Neural progenitor cell (in vitro differentiated cells): ENCODE measurements at regions not wholly inside any gene's neighbourhood (a gene's known extent, or its start where the extent isn't known, plus 50 kb on each side); places are given as distances from the start of the nearest gene placed in this dataset.

Source experiments
- DNase-seq: peaks from one replicate; pipeline ENCODE4 v3.0.0-alpha.2; 2016; ENCODE audit warnings: low spot score
- H2AFZ ChIP-seq: fragments of 200-600 bp; sonication (generic); replicated peaks from 2 replicates; pipeline ENCODE4 v1.6.1; 2016; ENCODE audit warnings: antibody characterized with exemption
- H3F3A ChIP-seq: fragments of 200-600 bp; sonication (generic); 2 replicates; pipeline ENCODE4 v1.6.1; 2016; ENCODE audit warnings: antibody characterized with exemption, low read depth
- H3K27ac ChIP-seq: fragments of 200-600 bp; sonication (generic); 2 replicates; pipeline ENCODE4 v1.5.1; 2016; ENCODE audit warnings: mild to moderate bottlenecking
- H3K27me3 ChIP-seq: fragments of 200-600 bp; sonication (generic); 2 replicates; pipeline ENCODE4 v1.6.1; 2016; ENCODE audit warnings: mild to moderate bottlenecking, moderate library complexity
- H3K36me3 ChIP-seq: fragments of 200-600 bp; sonication (generic); 2 replicates; pipeline ENCODE4 v1.5.1; 2016
- H3K4me1 ChIP-seq: fragments of 200-600 bp; sonication (generic); 2 replicates; pipeline ENCODE4 v1.6.1; 2016; ENCODE audit warnings: mixed run types
- H3K4me2 ChIP-seq: fragments of 200-600 bp; sonication (generic); 2 replicates; pipeline ENCODE4 v1.6.1; 2016
- H3K4me3 ChIP-seq: fragments of 200-600 bp; sonication (generic); 2 replicates; pipeline ENCODE4 v1.5.1; 2016
- H3K79me2 ChIP-seq: fragments of 200-600 bp; sonication (generic); 2 replicates; pipeline ENCODE4 v1.6.1; 2016; ENCODE audit warnings: low read depth
- H3K9ac ChIP-seq: fragments of 200-600 bp; sonication (generic); 2 replicates; pipeline ENCODE4 v1.6.1; 2016
- H3K9me3 ChIP-seq: fragments of 200-600 bp; sonication (generic); 2 replicates; pipeline ENCODE4 v1.5.1; 2016; ENCODE audit warnings: low read depth
- H4K20me1 ChIP-seq: fragments of 200-600 bp; sonication (generic); 2 replicates; pipeline ENCODE4 v1.6.1; 2016; ENCODE audit warnings: low read depth
- H3K27ac Mint-ChIP-seq: 3 replicates; pipeline ENCODE4 v1.8.0; 2021; ENCODE audit warnings: mixed read lengths
- H3K27me3 Mint-ChIP-seq: 2 replicates; pipeline ENCODE4 v1.8.0; 2022; ENCODE audit warnings: low read depth, mild to moderate bottlenecking, inconsistent platforms, moderate library complexity, mixed read lengths; ENCODE audit not compliant: insufficient read depth
- H3K36me3 Mint-ChIP-seq: 3 replicates; pipeline ENCODE4 v1.8.0; 2021; ENCODE audit warnings: mixed read lengths
- H3K4me1 Mint-ChIP-seq: 3 replicates; pipeline ENCODE4 v1.8.0; 2021; ENCODE audit warnings: mixed read lengths
- H3K4me3 Mint-ChIP-seq: 3 replicates; pipeline ENCODE4 v1.8.0; 2021; ENCODE audit warnings: mild to moderate bottlenecking, moderate library complexity, mixed read lengths
- H3K9me3 Mint-ChIP-seq: 3 replicates; pipeline ENCODE4 v1.8.0; 2020; ENCODE audit warnings: mixed read lengths
- EZH2 ChIP-seq: fragments of 200-600 bp; sonication (generic); IDR thresholded peaks from 2 replicates; pipeline ENCODE4 v1.6.1; 2017; ENCODE audit warnings: antibody characterized with exemption, mild to moderate bottlenecking, moderate library complexity
- EZH2phosphoT487 ChIP-seq: fragments of 200-600 bp; sonication (generic); IDR thresholded peaks from 2 replicates; pipeline ENCODE4 v1.6.1; 2017; ENCODE audit warnings: antibody characterized with exemption
- TF ChIP-seq, protein P1 (sequence below): fragments of 200-600 bp; sonication (generic); IDR thresholded peaks from 2 replicates; pipeline ENCODE4 v1.5.1; 2017; ENCODE audit warnings: antibody characterized with exemption, mild to moderate bottlenecking

- H2AFZ ChIP-seq: no peak overlapping the region
- TF ChIP-seq EZH2 (no peak), EZH2phosphoT487 (no peak)
- TF ChIP-seq, protein P1, sequence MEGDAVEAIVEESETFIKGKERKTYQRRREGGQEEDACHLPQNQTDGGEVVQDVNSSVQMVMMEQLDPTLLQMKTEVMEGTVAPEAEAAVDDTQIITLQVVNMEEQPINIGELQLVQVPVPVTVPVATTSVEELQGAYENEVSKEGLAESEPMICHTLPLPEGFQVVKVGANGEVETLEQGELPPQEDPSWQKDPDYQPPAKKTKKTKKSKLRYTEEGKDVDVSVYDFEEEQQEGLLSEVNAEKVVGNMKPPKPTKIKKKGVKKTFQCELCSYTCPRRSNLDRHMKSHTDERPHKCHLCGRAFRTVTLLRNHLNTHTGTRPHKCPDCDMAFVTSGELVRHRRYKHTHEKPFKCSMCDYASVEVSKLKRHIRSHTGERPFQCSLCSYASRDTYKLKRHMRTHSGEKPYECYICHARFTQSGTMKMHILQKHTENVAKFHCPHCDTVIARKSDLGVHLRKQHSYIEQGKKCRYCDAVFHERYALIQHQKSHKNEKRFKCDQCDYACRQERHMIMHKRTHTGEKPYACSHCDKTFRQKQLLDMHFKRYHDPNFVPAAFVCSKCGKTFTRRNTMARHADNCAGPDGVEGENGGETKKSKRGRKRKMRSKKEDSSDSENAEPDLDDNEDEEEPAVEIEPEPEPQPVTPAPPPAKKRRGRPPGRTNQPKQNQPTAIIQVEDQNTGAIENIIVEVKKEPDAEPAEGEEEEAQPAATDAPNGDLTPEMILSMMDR: no peak
- no peak overlapping the region for H3K4me2 ChIP-seq
- H3K9ac ChIP-seq: no peak overlapping the region
- no peak overlapping the region for H3K4me3 ChIP-seq
- H3F3A ChIP-seq: peaks cover 5% of the 10 kb centered on the region
- Mint-ChIP-seq H3K27me3 (peaks cover 7% of the 10 kb centered on the region), H3K9me3 (no peaks in the 10 kb centered on the region), H3K27ac (no peak overlapping the region), H3K4me1 (peaks cover 39% of the 10 kb centered on the region), H3K4me3 (no peak overlapping the region), H3K36me3 (no peaks in the 10 kb centered on the region)
- H3K27ac ChIP-seq: no peak overlapping the region
- H3K79me2 ChIP-seq: no peaks in the 10 kb centered on the region
- no peaks in the 10 kb centered on the region for H4K20me1 ChIP-seq
- H3K36me3 ChIP-seq: no peaks in the 10 kb centered on the region
- DNase-seq: no peak
- H3K27me3 ChIP-seq: no peaks in the 10 kb centered on the region
- no peaks in the 10 kb centered on the region for H3K9me3 ChIP-seq
- peaks cover 5% of the 10 kb centered on the region for H3K4me1 ChIP-seq
Measured at GRCh38 chr2:43076676-43077075, 149.7 kb downstream of the ZFP36L2 start.

- H3K4me1 ChIP-seq: peaks cover 12% of the 10 kb centered on the region
- H3K4me3 ChIP-seq: no peak overlapping the region
- Mint-ChIP-seq H3K4me3 (no peak overlapping the region), H3K36me3 (no peaks in the 10 kb centered on the region), H3K27ac (peak overlapping the region; percentile 21), H3K9me3 (no peaks in the 10 kb centered on the region), H3K4me1 (peaks cover 42% of the 10 kb centered on the region), H3K27me3 (peaks cover 7% of the 10 kb centered on the region)
- DNase-seq: no peak
- H3K27me3 ChIP-seq: no peaks in the 10 kb centered on the region
- no peaks in the 10 kb centered on the region for H3K9me3 ChIP-seq
- TF ChIP-seq EZH2phosphoT487 (no peak), EZH2 (no peak)
- TF ChIP-seq, protein P1: no peak
- H4K20me1 ChIP-seq: no peaks in the 10 kb centered on the region
- no peak overlapping the region for H3K4me2 ChIP-seq
- no peaks in the 10 kb centered on the region for H3K79me2 ChIP-seq
- no peak overlapping the region for H3K27ac ChIP-seq
- peaks cover 6% of the 10 kb centered on the region for H3F3A ChIP-seq
- H2AFZ ChIP-seq: no peak overlapping the region
- no peak overlapping the region for H3K9ac ChIP-seq
- H3K36me3 ChIP-seq: no peaks in the 10 kb centered on the region
Measured at GRCh38 chr2:43075811-43076585, 150.4 kb downstream of the ZFP36L2 start.

GRCh38 chr2:43075054-43075593 is 151.3 kb downstream of the ZFP36L2 start:
- no peak for DNase-seq
- Histone ChIP-seq H3F3A (peaks cover 6% of the 10 kb centered on the region), H3K4me1 (peaks cover 15% of the 10 kb centered on the region), H3K36me3 (no peaks in the 10 kb centered on the region), H3K9ac (no peak overlapping the region), H3K79me2 (no peaks in the 10 kb centered on the region), H4K20me1 (no peaks in the 10 kb centered on the region), H3K4me3 (no peak overlapping the region), H3K27me3 (no peaks in the 10 kb centered on the region), H3K27ac (no peak overlapping the region), H3K9me3 (no peaks in the 10 kb centered on the region), H3K4me2 (no peak overlapping the region), H2AFZ (no peak overlapping the region)
- TF ChIP-seq, protein P1: no peak
- no peak for TF ChIP-seq EZH2
- TF ChIP-seq EZH2phosphoT487: no peak
- Mint-ChIP-seq H3K36me3 (no peaks in the 10 kb centered on the region), H3K27ac (no peak overlapping the region), H3K4me1 (peaks cover 50% of the 10 kb centered on the region), H3K9me3 (no peaks in the 10 kb centered on the region), H3K27me3 (peaks cover 7% of the 10 kb centered on the region), H3K4me3 (no peak overlapping the region)
